ENCODE measurements at regions not wholly inside any gene's neighbourhood (a gene's known extent, or its start where the extent isn't known, plus 50 kb on each side); places are given as distances from the start of the nearest gene placed in this dataset.

- H4K20me1 ChIP-seq (ENCODE audit: low read depth): no peaks in the 10 kb centered on the region
- TF ChIP-seq EZH2 (IDR thresholded peaks at IDR 0.05) (no peak), EZH2phosphoT487 (IDR thresholded peaks at IDR 0.05) (no peak)
- TF ChIP-seq, protein P1, sequence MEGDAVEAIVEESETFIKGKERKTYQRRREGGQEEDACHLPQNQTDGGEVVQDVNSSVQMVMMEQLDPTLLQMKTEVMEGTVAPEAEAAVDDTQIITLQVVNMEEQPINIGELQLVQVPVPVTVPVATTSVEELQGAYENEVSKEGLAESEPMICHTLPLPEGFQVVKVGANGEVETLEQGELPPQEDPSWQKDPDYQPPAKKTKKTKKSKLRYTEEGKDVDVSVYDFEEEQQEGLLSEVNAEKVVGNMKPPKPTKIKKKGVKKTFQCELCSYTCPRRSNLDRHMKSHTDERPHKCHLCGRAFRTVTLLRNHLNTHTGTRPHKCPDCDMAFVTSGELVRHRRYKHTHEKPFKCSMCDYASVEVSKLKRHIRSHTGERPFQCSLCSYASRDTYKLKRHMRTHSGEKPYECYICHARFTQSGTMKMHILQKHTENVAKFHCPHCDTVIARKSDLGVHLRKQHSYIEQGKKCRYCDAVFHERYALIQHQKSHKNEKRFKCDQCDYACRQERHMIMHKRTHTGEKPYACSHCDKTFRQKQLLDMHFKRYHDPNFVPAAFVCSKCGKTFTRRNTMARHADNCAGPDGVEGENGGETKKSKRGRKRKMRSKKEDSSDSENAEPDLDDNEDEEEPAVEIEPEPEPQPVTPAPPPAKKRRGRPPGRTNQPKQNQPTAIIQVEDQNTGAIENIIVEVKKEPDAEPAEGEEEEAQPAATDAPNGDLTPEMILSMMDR (IDR thresholded peaks at IDR 0.05): no peak
- no peak for DNase-seq (ENCODE audit: low spot score)
- H3K4me2 ChIP-seq: no peak overlapping the region
- Mint-ChIP-seq H3K27me3 (ENCODE audit: insufficient read depth, low read depth) (peaks cover 4% of the 10 kb centered on the region), H3K36me3 (no peaks in the 10 kb centered on the region), H3K4me1 (peaks cover 15% of the 10 kb centered on the region), H3K27ac (no peak overlapping the region), H3K9me3 (peaks cover 5% of the 10 kb centered on the region), H3K4me3 (no peak overlapping the region)
- H3K9ac ChIP-seq: no peak overlapping the region
- H3K27me3 ChIP-seq: no peaks in the 10 kb centered on the region
- H2AFZ ChIP-seq (replicated peaks): no peak overlapping the region
- H3K27ac ChIP-seq: no peak overlapping the region
- H3F3A ChIP-seq (ENCODE audit: low read depth): no peaks in the 10 kb centered on the region
- H3K9me3 ChIP-seq (ENCODE audit: low read depth): no peaks in the 10 kb centered on the region
- H3K4me1 ChIP-seq: no peaks in the 10 kb centered on the region
- no peaks in the 10 kb centered on the region for H3K36me3 ChIP-seq
- no peaks in the 10 kb centered on the region for H3K79me2 ChIP-seq (ENCODE audit: low read depth)
- no peak overlapping the region for H3K4me3 ChIP-seq
Measured at GRCh38 chr2:128817171-128817570, 498.5 kb upstream of the HS6ST1 start.

- Mint-ChIP-seq H3K9me3 (peaks cover 5% of the 10 kb centered on the region), H3K36me3 (no peaks in the 10 kb centered on the region), H3K27me3 (ENCODE audit: insufficient read depth, low read depth) (peaks cover 4% of the 10 kb centered on the region), H3K4me3 (no peak overlapping the region), H3K27ac (no peak overlapping the region), H3K4me1 (peaks cover 15% of the 10 kb centered on the region)
- no peak overlapping the region for H2AFZ ChIP-seq (replicated peaks)
- H3F3A ChIP-seq (ENCODE audit: low read depth): no peaks in the 10 kb centered on the region
- TF ChIP-seq, protein P1 (IDR thresholded peaks at IDR 0.05): no peak
- no peak for TF ChIP-seq EZH2phosphoT487 (IDR thresholded peaks at IDR 0.05)
- no peak for TF ChIP-seq EZH2 (IDR thresholded peaks at IDR 0.05)
- H3K9ac ChIP-seq: no peak overlapping the region
- H3K27ac ChIP-seq: no peak overlapping the region
- H3K36me3 ChIP-seq: no peaks in the 10 kb centered on the region
- no peak overlapping the region for H3K4me2 ChIP-seq
- no peak for DNase-seq (ENCODE audit: low spot score)
- no peak overlapping the region for H3K4me3 ChIP-seq
- no peaks in the 10 kb centered on the region for H3K9me3 ChIP-seq (ENCODE audit: low read depth)
- H3K79me2 ChIP-seq (ENCODE audit: low read depth): no peaks in the 10 kb centered on the region
- H3K27me3 ChIP-seq: no peaks in the 10 kb centered on the region
- no peaks in the 10 kb centered on the region for H3K4me1 ChIP-seq
- no peaks in the 10 kb centered on the region for H4K20me1 ChIP-seq (ENCODE audit: low read depth)
Measured at GRCh38 chr2:128817813-128818212, 499.1 kb upstream of the HS6ST1 start.

DNA sequence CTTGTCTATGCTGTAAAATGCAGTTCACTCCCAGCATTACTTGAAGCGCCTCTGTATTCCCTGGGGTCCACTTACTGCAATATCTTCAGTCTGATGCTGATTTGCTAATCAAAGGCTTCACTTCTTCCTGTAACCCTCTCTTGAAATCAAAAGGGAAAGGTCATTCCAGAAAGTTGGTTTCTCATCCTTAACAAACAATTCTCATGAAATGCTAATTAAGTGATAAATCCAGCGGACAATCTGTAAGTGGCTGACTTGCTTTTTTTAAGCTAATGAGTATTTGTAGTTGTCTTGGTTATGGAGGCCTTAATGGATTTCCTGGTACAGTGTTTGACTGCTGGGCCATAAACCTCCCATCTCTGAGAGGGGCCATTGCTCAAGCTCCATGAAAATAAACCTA is 499.6 kb upstream of the HS6ST1 start:
- Histone ChIP-seq H2AFZ (replicated peaks) (no peak overlapping the region), H3K79me2 (ENCODE audit: low read depth) (no peaks in the 10 kb centered on the region), H3K36me3 (no peaks in the 10 kb centered on the region), H3K27me3 (no peaks in the 10 kb centered on the region), H3K4me1 (no peaks in the 10 kb centered on the region), H3K9ac (no peak overlapping the region), H3K4me3 (no peak overlapping the region), H3K27ac (no peak overlapping the region), H3K4me2 (no peak overlapping the region), H3K9me3 (ENCODE audit: low read depth) (no peaks in the 10 kb centered on the region), H4K20me1 (ENCODE audit: low read depth) (no peaks in the 10 kb centered on the region), H3F3A (ENCODE audit: low read depth) (no peaks in the 10 kb centered on the region)
- H3K36me3 Mint-ChIP-seq: no peaks in the 10 kb centered on the region
- H3K4me3 Mint-ChIP-seq: no peak overlapping the region
- TF ChIP-seq, protein P1 (IDR thresholded peaks at IDR 0.05): no peak
- TF ChIP-seq EZH2phosphoT487 (IDR thresholded peaks at IDR 0.05) (no peak), EZH2 (IDR thresholded peaks at IDR 0.05) (no peak)
- no peak overlapping the region for H3K27ac Mint-ChIP-seq
- peaks cover 15% of the 10 kb centered on the region for H3K4me1 Mint-ChIP-seq
- peaks cover 3% of the 10 kb centered on the region for H3K27me3 Mint-ChIP-seq (ENCODE audit: insufficient read depth, low read depth)
- peaks cover 5% of the 10 kb centered on the region for H3K9me3 Mint-ChIP-seq
- DNase-seq (ENCODE audit: low spot score): peak; percentile 1

Measured in neural progenitor cell (in vitro differentiated cells).